GM23338 (cell line): ENCODE measurements at regions not wholly inside any gene's neighbourhood (a gene's known extent, or its start where the extent isn't known, plus 50 kb on each side); places are given as distances from the start of the nearest gene placed in this dataset.
"Not testable (repeated sequence)": the region's sequence is repeated elsewhere in the genome, so short reads cannot be mapped to it uniquely, and the experiment has no call there.

ENCODE experiments used
- ATAC-seq: fragments of 200-7000 bp; cut with Tn5 transposase; 3 replicates; pipeline ENCODE4 v1.9.1; 2020
- DNase-seq: peaks from one replicate; pipeline ENCODE4 v3.0.0-alpha.2; 2015; ENCODE audit warnings: low spot score
- H2AFZ ChIP-seq: fragments of 200-600 bp; sonication (generic); 2 replicates; pipeline ENCODE4 v1.8.0; 2016; ENCODE audit warnings: antibody characterized with exemption, mild to moderate bottlenecking, moderate library complexity
- H3F3A ChIP-seq: fragments of 200-600 bp; sonication (generic); replicated peaks from 2 replicates; pipeline ENCODE4 v1.8.0; 2017; ENCODE audit warnings: antibody characterized with exemption, mixed run types, low read depth
- H3K27ac ChIP-seq: fragments of 200-600 bp; sonication (generic); 2 replicates; pipeline ENCODE4 v1.6.1; 2016; ENCODE audit warnings: low read depth
- H3K27me3 ChIP-seq: fragments of 200-600 bp; sonication (generic); 2 replicates; pipeline ENCODE4 v1.8.0; 2016; ENCODE audit warnings: mild to moderate bottlenecking, mixed run types, moderate library complexity; ENCODE audit not compliant: insufficient read depth
- H3K36me3 ChIP-seq: fragments of 200-600 bp; sonication (generic); 2 replicates; pipeline ENCODE4 v1.8.0; 2016; ENCODE audit warnings: mild to moderate bottlenecking; ENCODE audit not compliant: insufficient read depth
- H3K4me1 ChIP-seq: fragments of 200-600 bp; sonication (generic); 2 replicates; pipeline ENCODE4 v1.8.0; 2016; ENCODE audit warnings: mild to moderate bottlenecking, moderate library complexity; ENCODE audit not compliant: insufficient read depth
- H3K4me2 ChIP-seq: fragments of 200-600 bp; sonication (generic); 2 replicates; pipeline ENCODE4 v1.7.1; 2017; ENCODE audit warnings: mixed run types
- H3K4me3 ChIP-seq: fragments of 200-600 bp; sonication (generic); 2 replicates; pipeline ENCODE4 v1.6.1; 2016; ENCODE audit warnings: mixed run types
- H3K79me2 ChIP-seq: fragments of 200-600 bp; sonication (generic); replicated peaks from 2 replicates; pipeline ENCODE4 v1.8.0; 2017; ENCODE audit warnings: mild to moderate bottlenecking; ENCODE audit not compliant: insufficient read depth
- H3K9me2 ChIP-seq: fragments of 200-600 bp; sonication (generic); 2 replicates; pipeline ENCODE4 v1.8.0; 2017; ENCODE audit not compliant: insufficient read depth
- H4K20me1 ChIP-seq: fragments of 200-600 bp; sonication (generic); replicated peaks from 2 replicates; pipeline ENCODE4 v1.8.0; 2017; ENCODE audit warnings: mild to moderate bottlenecking; ENCODE audit not compliant: insufficient read depth
- H3K27ac Mint-ChIP-seq: 2 replicates; pipeline ENCODE4 v1.8.0; 2020; ENCODE audit warnings: inconsistent platforms, mild to moderate bottlenecking, moderate library complexity, mixed read lengths
- H3K27me3 Mint-ChIP-seq: 3 replicates; pipeline ENCODE4 v1.8.0; 2022; ENCODE audit warnings: low read depth, mild to moderate bottlenecking, moderate library complexity, mixed read lengths, inconsistent platforms; ENCODE audit not compliant: insufficient read depth, poor library complexity
- H3K36me3 Mint-ChIP-seq: 3 replicates; pipeline ENCODE4 v1.8.0; 2021; ENCODE audit warnings: low read depth, mild to moderate bottlenecking, inconsistent platforms, moderate library complexity, mixed read lengths
- H3K4me1 Mint-ChIP-seq: 3 replicates; pipeline ENCODE4 v1.8.0; 2020; ENCODE audit warnings: mild to moderate bottlenecking, inconsistent platforms, mixed read lengths
- H3K4me3 Mint-ChIP-seq: 3 replicates; pipeline ENCODE4 v1.8.0; 2021; ENCODE audit warnings: moderate library complexity, mild to moderate bottlenecking, inconsistent platforms, mixed read lengths
- H3K9me3 Mint-ChIP-seq: 3 replicates; pipeline ENCODE4 v1.8.0; 2020; ENCODE audit warnings: moderate library complexity, mild to moderate bottlenecking, inconsistent platforms, mixed read lengths
- CREB1 ChIP-seq: fragments of 250-450 bp; sonication (Bioruptor Pico); IDR thresholded peaks from 2 replicates; pipeline ENCODE4 v1.5.0; 2020; ENCODE audit warnings: low read depth, mild to moderate bottlenecking, moderate library complexity
- CTCF ChIP-seq, 2 experiments: fragments of 200-600 bp in 1 of 2; sonication (generic) in 1 of 2; conservative IDR thresholded peaks; 2 replicates each; pipeline versions ENCODE4 v1.5.1 to v1.6.1; 2016 to 2017; ENCODE audit warnings: antibody characterized with exemption in 2 of 2, low read depth in 2 of 2, mild to moderate bottlenecking in 2 of 2, moderate library complexity in 1 of 2
- EZH2 ChIP-seq: fragments of 200-600 bp; sonication (generic); IDR thresholded peaks from one replicate; pipeline ENCODE4 v1.8.0; 2017; ENCODE audit warnings: antibody characterized with exemption, mild to moderate bottlenecking, low read depth; ENCODE audit not compliant: unreplicated experiment
- JUNB ChIP-seq: IDR thresholded peaks from one replicate; pipeline ENCODE4 v1.6.1; 2016; ENCODE audit warnings: antibody characterized with exemption; ENCODE audit not compliant: unreplicated experiment
- NANOG ChIP-seq: IDR thresholded peaks from 2 replicates; pipeline ENCODE4 v1.6.1; 2016; ENCODE audit warnings: antibody characterized with exemption, borderline replicate concordance
- POLR2AphosphoS5 ChIP-seq: IDR thresholded peaks from 2 replicates; pipeline ENCODE4 v1.6.1; 2016; ENCODE audit warnings: antibody characterized with exemption, low read depth
- REST ChIP-seq: IDR thresholded peaks from one replicate; pipeline ENCODE4 v1.6.1; 2018; ENCODE audit warnings: antibody characterized with exemption; ENCODE audit not compliant: unreplicated experiment
- ZNF114 ChIP-seq: fragments of 250-450 bp; sonication (Bioruptor Pico); IDR thresholded peaks from 2 replicates; pipeline ENCODE4 v1.5.0; 2020; ENCODE audit warnings: mild to moderate bottlenecking, moderate library complexity
- ZNF462 ChIP-seq: fragments of 250-450 bp; sonication (Bioruptor Pico); IDR thresholded peaks from 2 replicates; pipeline ENCODE4 v1.5.0; 2020; ENCODE audit warnings: mild to moderate bottlenecking, moderate library complexity

DNA sequence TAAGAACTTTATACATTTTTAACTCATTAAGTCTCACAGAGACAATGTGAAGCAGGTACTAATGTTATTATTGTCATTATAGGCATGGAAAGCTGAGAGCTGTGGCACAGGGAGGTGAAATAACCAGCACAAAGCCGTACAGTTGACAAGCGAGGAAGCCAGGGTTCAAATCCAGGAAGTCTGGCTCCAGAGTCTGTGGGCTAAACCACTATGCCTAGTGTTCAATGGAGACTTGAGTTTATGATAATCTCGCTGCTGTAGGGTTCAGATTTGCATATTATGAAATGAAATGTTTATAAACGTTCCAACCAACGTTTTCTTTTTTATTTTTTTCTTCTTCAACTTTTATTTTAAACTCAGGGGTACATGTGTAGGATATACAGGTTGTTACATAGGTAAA, 60.0 kb downstream of the CHST2 start (continued):
- TF ChIP-seq ZNF462 (CRISPR knock-in tag) (no peak), POLR2AphosphoS5 (no peak), ZNF114 (CRISPR knock-in tag) (no peak), EZH2 (no peak), NANOG (no peak), JUNB (no peak), CTCF (conservative IDR thresholded peaks at IDR 0.05; ENCODE audit: low read depth in 2 of 2) (no peak), REST (no peak), CREB1 (no peak)

DNA sequence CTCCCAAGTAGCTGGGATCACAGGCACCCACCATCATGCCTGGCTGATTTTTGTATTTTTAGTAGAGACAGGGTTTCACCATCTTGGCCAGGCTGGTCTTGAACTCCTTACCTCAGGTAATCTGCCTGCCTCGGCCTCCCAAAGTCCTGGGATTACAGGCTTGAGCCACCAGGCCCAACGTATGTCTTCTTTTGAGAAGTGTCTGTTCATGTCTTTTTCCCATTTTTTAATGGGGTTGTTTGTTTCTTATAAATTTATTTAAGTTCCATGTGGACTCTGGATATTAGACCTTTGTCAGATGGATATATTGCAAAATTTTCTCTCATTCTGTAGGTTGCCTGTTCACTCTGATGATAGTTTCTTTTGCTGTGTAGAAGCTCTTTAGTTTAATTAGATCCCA, 61.3 kb downstream of the CHST2 start:
- H3K79me2 ChIP-seq, H3K4me1 Mint-ChIP-seq, H3K4me1 ChIP-seq, H2AFZ ChIP-seq, ATAC-seq, H3K27ac Mint-ChIP-seq, H3K27me3 ChIP-seq, H4K20me1 ChIP-seq, H3K9me3 Mint-ChIP-seq, H3K27ac ChIP-seq, H3K27me3 Mint-ChIP-seq, H3K36me3 ChIP-seq, H3K4me2 ChIP-seq, H3K36me3 Mint-ChIP-seq, H3K9me2 ChIP-seq, H3F3A ChIP-seq, DNase-seq, H3K4me3 ChIP-seq, H3K4me3 Mint-ChIP-seq: not testable (repeated sequence)

GRCh38 chr3:143181977-143182376, 62.4 kb downstream of the CHST2 start:
- not testable (repeated sequence) for H3K36me3 Mint-ChIP-seq, H3K4me2 ChIP-seq, H3K79me2 ChIP-seq, H3K27ac ChIP-seq, H3K27me3 ChIP-seq, DNase-seq, H3K4me3 ChIP-seq, H2AFZ ChIP-seq, H3K27ac Mint-ChIP-seq, ATAC-seq, H3K9me3 Mint-ChIP-seq, H3K4me1 ChIP-seq, H3F3A ChIP-seq, H3K4me1 Mint-ChIP-seq, H3K4me3 Mint-ChIP-seq, H3K27me3 Mint-ChIP-seq, H3K36me3 ChIP-seq, H3K9me2 ChIP-seq, H4K20me1 ChIP-seq
